Stimulated activated CD4-positive, alpha-beta T cell treated with anti-CD3 and anti-CD28 coated beads, Interleukin-1b, Interleukin-23, amount 100 ng/mL, for 4 hours (primary cell): ENCODE measurements at regions not wholly inside any gene's neighbourhood (a gene's known extent, or its start where the extent isn't known, plus 50 kb on each side); places are given as distances from the start of the nearest gene placed in this dataset.

ENCODE experiments used
- DNase-seq, 2 donors: peaks; one replicate each; pipeline ENCODE4 v3.0.0-alpha.2; 2020; ENCODE audit warnings: low read depth in 2 of 2

GRCh38 chr22:22395245-22395644 lies 113.3 kb downstream of the ZNF280B start:
- DNase-seq = no peak

GRCh38 chr22:22396741-22397291 lies 111.7 kb downstream of the ZNF280B start:
- no peak for DNase-seq

GRCh38 chr22:22397292-22397870 lies 111.2 kb downstream of the ZNF280B start:
- DNase-seq = no peak

GRCh38 chr22:22397875-22398524 lies 110.5 kb downstream of the ZNF280B start:
- DNase-seq = no peak

GRCh38 chr22:22398530-22399327 lies 109.8 kb downstream of the ZNF280B start:
- DNase-seq = no peak

GRCh38 chr22:22400099-22400498 lies 108.4 kb downstream of the ZNF280B start:
- DNase-seq = no peak

- no peak for DNase-seq
Measured at GRCh38 chr22:22400964-22401363, 107.6 kb downstream of the ZNF280B start.

- DNase-seq = no peak
Measured at GRCh38 chr22:22401381-22401780, 107.2 kb downstream of the ZNF280B start.

- no peak for DNase-seq
Measured at GRCh38 chr22:22403306-22403705, 105.2 kb downstream of the ZNF280B start.

- DNase-seq = no peak
Measured at GRCh38 chr22:22403771-22404170, 104.8 kb downstream of the ZNF280B start.

- DNase-seq = no peak
Measured at GRCh38 chr22:22404598-22405284, 103.8 kb downstream of the ZNF280B start.

- DNase-seq = no peak
Measured at GRCh38 chr22:22406445-22407027, 102.0 kb downstream of the ZNF280B start.

GRCh38 chr22:22407061-22407460 lies 101.5 kb downstream of the ZNF280B start:
- no peak for DNase-seq

GRCh38 chr22:22408269-22408668 lies 100.3 kb downstream of the ZNF280B start:
- DNase-seq = no peak

GRCh38 chr22:22408731-22409696 lies 99.5 kb downstream of the ZNF280B start:
- no peak for DNase-seq

- no peak for DNase-seq
Measured at GRCh38 chr22:22410121-22410520, 98.4 kb downstream of the ZNF280B start.

- DNase-seq = no peak
Measured at GRCh38 chr22:22410677-22411076, 97.9 kb downstream of the ZNF280B start.

GRCh38 chr22:22414266-22414665 lies 94.3 kb downstream of the ZNF280B start:
- DNase-seq = no peak

- DNase-seq = no peak
Measured at GRCh38 chr22:22417495-22418162, 90.9 kb downstream of the ZNF280B start.

- DNase-seq = no peak
Measured at GRCh38 chr22:22418163-22418549, 90.4 kb downstream of the ZNF280B start.
